MV-4-11 (cell line): ENCODE measurements at regions not wholly inside any gene's neighbourhood (a gene's known extent, or its start where the extent isn't known, plus 50 kb on each side); places are given as distances from the start of the nearest gene placed in this dataset.
"Not testable (repeated sequence)": the region's sequence is repeated elsewhere in the genome, so short reads cannot be mapped to it uniquely, and the experiment has no call there.

Experiments used
- DNase-seq: peaks from one replicate; lab custom pipeline; 2025; lab: John Stamatoyannopoulos, UW

DNA sequence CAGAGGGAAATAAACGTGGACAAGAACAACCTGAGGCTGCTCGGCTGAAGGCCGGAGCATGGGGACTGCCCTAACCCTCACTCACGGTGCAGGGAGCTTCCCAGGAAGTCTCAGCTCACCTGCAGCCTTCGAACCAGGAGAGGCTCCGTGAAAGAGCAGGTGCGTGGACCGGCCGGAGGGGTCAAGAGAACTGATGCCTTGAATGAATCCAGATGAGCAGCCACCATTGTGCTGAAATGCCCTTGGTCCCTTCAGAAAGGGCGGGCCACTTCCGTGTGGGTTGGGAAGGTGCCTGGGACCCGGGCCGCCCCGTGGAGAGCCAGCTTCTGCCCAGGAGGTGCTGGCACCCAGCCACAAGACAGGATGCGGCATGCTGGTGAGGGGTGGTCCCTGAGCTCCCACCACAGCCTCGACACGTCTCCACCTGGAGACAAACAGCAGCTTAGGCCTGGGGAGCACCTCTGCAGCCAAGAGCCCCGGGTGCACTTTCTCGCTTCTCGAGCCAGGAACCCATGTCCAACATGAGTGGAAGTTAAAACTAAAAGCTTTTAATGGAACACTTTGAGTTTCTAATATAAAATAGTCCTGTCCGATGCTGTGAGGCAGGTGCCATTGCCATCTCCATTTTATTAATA lies 83.5 kb downstream of the TTLL2 start:
- no peak for DNase-seq

DNA sequence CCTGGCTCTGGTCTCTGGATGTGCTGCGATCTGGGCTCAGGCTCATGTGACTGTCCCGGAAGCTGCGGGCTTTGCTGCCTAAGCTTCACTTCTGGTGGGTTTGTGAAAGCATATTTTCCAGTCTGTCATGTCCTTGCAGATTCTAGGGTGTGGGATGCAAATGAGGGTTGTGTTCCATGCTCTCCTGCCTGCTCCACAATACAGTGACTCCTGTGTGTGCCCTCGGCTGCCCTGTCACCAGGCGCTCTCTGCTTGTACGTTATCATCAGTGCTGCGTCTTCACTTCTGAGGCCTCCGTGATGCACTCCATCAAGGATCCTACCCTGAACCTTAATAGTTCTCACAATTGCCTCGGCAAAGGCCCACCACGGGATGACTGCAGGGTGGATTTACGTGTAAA lies 84.2 kb downstream of the TTLL2 start:
- DNase-seq = no peak

DNA sequence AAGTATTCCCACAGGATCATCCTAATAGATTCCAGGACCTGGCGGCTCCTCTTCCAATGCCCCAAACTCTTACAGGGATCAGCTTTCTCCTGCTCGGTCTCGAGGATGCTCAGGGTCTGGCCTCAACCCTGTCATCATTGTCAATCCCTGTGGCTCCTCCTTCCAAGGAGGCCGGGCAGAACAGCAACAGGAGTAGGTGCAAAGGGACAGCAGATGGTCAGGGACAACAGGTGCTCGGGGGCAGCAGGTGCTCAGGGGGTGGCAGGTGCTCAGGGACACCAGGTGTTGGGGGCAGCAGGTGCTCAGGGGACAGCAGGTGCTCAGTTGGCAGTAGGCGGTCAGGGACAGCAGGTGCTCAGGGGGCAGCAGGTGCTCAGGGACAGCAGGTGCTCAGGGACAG lies 84.8 kb downstream of the TTLL2 start:
- no peak for DNase-seq

DNA sequence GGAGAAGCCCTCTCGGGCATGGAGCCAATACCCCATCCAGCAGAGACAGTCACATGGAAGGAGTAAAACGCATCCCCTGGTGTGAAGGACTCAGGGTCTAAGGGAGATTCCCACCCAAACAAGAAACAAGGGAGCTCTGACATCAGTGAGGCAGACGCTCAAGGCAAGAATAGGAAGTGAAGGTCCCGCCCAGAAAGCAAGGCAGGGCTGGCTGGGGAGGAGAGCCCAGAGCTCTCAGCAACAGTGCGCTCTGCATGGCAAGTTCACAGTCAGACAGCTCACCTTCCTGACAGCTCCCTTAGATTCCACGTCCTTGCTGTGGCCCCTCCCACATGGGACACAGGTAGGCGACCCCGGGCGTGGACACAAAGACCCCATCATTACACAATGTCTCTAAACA lies 85.6 kb downstream of the TTLL2 start:
- no peak for DNase-seq

DNA sequence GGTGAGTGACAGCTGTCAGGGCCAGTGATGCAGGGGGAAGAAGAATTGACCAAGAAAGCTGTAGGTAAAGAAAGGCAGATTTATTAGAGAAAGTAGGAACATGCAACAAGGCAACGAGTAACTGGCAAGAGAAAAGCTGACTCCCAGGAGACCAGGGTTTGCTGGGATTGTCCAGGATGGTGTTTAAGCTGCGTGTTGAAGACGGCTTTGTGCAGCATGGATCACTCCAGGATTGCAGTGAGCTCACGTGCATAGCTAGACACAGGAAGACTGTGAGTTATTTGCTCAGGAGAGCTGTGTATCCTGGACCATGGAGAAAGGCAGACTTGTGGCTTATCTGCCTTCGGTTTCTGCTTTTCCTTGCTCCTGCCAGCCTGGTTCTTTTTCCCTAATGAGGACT lies 87.6 kb downstream of the TTLL2 start:
- DNase-seq = no peak

DNA sequence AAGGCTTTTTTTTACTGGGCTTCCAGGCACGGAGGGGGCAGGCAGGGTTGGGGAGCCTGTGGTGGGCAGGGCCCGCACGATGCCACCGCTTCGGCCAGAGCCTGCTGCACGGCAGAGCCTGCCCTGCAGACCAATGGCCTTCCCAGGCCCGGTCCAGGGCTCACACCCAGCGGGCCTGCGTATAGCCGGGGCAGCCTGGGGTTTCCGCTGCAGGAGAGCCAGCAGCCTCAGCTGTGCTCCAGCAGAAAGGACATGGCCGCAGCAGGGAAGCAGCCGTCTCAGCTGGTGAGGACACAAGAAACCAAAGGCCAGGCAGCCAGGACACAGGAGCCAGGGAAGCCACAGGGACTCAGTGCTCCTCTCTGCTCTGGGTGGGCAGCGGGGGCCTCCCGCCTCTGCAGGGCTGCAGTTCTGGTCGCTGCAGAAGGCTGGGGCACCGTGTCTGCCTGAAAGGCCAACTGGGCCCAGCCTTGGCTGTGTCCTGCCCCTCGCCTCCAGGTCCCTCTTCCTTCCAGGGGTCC lies 90.6 kb downstream of the TTLL2 start:
- DNase-seq = no peak

DNA sequence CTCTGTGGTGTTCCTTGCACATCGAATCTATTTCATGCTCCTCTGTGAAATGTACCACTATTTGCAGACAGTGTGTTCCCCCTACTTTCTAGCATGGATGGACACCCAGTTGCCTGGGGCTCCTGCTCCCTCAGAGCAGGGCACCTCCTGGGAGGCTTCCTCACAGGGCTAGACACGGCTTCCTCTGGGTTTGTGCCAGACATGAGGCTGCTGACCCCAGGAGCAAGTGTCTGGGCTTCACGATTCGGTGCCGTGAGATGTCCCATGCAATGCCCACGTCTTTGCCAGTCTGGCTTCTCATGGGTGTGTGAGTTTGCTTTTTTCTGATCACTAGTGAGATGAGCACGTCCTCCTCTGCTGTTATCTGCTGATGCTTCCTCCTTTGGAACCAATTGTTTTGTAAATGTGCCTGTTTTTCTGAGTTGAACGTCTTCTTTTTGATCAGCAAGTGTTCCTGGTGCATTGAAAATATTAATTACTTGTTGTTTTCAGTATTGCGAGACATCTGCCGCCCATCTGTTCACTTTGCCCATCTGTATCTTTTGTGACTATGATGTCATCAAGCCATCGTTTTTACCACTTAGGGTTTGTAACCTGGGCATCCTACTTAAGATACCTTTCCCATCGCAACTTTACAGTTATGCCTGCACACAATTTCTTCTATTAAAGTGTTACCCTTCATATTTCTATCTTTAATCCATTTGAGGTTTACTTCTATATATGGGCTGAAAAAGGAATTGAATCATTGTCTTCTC lies 92.0 kb downstream of the TTLL2 start:
- no peak for DNase-seq

DNA sequence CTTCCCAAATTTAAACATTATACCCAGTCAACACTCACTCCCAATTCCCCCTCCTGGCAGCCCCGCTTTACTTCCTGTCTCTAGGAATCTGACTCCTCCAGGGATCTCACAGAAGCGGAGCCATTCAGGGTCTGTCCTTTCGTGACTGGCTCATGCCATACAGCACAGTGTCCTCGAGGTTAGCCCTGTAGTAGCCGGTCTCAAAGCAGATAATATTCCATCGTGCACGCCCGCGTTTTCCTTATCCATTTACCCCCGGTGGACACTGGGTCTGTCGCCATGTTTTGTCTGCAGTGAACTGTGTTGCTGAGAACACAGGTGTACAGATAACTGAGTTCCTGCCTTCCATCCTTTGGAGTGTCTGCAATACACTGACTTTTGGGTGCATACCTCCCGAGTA lies 95.3 kb downstream of the TTLL2 start:
- DNase-seq = no peak

DNA sequence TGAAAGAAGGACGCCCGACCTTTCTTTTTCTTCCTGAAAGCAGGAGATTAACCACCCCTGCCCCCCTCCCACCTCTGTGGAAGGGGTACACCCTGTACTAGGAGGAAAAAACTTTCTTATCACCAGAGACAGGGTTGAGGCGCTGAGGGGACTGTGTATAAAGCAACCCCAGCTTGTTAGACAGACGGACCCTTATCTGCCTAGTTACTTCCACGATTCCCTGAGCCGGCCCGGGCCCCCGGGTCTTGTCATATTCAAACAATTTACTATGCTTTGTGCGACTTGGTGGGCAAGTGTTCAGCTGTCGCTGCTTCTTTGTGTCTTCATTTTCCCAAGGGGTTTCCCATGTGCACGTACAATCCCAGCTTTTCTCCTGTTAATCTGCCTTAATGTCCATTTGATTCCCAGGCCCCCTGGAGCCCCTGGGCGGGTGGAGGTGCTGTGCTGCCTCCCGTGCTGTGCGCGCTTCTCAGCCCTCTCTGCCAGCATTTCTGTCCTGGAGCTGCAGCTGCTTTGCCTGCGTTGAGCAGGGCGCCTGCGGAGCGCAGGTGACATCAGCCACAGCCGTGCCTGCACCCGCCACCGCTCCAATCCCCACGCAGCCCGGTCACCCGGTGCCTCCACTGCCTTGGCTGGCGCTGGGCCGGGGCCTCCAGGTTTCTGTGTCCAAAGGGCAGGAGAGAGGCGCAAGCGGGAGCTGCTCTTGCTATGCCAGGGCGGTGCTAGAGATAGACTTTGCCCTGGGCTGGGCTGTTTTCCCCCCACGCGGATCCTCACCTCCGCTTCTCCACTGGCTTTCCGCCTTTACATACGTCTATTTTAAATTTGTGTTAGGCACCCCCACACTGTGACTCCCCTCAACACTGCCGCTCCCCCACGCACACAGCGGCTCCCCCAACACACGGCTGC lies 96.2 kb downstream of the TTLL2 start:
- DNase-seq = no peak

DNA sequence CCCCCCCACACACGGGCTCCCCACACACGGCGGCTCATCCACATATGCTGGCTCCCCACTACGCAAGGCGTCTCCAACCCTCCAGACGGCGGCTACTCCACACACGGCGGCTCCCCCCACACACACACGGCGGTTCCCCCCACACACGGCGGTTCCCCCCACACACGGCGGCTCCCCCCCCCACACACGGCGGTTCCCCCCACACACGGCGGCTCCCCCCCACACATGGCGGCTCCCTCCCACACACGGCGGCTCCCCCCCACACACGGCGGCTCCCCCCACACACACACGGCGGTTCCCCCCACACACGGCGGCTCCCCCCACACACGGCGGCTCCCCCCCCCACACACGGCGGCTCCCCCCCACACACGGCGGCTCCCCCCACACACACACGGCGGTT lies 97.1 kb downstream of the TTLL2 start:
- DNase-seq = not testable (repeated sequence)

DNA sequence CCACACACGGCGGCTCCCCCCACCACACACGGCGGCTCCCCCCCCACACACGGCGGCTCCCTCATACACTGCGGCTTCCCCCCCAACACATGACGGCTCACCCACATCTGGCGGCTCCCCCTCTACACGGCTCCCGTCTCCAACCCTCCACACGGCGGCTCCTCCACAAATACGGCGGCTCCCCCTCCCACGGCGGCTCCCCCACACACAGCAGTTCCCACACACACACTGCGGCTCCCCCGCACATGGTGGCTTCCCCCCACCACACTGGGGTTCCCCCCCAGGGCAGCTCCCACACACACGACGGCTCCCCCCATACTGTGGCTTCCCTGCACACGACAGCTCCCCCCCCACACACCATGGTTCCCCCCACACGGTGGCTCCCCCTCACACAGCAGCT lies 98.0 kb downstream of the TTLL2 start:
- no peak for DNase-seq

DNA sequence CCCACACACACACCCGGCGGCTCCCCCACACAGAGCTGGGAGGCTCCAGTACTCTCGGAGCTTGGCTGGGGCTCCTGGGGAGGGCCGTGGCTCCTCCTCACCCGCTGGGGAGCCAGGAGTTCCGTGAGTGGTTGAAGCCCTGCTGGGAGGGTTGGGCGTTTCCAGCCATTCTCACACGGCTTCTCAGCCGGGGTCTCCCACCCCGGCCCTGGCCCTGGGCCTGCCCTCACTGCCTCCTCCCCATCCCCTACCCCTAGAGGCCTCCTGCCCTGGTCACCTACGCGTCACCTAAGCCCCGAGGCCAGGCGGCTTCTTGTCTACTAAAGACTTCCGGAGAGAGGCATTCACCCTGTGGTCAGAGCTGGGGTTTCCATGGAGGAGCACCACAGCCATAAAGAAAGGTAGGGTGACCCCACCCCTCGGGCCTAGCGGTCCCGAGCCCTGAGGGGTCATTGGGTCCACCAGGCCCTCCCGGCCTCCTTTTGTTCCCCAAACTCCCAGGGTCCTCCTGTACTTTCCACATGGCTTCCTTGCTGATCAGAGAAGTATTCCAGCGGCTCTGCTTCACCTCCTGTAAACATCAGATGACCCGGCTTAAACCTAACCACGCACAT lies 99.3 kb downstream of the TTLL2 start:
- DNase-seq = no peak

DNA sequence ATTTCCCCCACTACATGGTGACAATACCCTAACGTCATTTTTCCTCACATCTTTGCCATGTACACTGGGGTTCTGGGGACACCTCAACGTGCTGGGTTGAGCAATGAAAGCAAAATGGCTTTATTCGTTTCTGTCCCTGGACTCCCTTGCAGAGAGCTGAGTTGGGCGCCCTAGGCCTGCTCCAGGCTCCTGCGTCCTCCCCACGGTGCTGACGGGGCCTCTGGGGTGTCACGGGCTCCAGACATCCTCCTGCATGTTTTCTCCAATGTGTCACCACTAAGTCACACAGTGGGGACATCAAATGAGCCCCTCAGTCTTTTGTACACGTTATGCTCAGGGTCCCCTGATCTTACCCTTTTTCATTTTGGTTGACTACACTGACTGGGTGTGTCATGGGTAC lies 99.8 kb downstream of the TTLL2 start:
- DNase-seq = no peak

DNA sequence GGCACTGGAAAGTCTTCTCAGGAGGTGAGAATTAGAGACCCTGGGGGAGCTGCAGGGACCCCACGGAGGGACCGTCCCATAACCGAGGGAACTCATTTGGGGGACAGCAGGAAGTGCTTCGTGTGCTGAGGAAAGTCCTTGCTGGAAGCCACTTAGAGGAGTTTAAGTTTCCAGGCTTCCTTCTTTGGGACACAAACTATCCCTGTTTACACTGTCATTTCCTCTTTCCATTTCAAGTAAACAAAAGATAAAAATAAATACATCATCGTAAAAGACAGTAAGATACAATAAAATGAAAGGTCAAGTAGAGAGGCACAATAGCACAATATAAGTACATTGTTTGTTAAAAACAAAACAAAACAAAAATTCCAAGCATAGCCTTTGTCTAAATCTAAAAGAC lies 101.2 kb downstream of the TTLL2 start:
- no peak for DNase-seq

DNA sequence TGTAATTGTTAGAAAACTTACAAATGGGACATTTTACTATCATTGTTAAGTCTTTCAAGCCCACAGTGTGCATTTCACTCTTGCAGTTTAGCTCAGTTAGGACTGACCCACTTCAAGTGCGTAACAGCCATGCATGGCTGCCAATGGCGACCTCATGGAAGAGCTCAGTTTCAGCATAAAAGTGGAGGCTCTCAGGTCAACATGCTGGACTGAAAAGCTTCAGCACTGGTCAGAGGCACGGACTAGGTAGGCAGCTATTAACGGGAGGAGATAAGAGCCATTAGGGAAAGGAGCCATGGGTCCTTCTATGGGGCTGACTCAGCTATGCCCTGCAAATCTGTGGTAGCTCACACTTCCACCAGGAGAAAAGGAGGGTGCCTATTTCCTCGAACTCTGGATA lies 101.8 kb downstream of the TTLL2 start:
- no peak for DNase-seq

DNA sequence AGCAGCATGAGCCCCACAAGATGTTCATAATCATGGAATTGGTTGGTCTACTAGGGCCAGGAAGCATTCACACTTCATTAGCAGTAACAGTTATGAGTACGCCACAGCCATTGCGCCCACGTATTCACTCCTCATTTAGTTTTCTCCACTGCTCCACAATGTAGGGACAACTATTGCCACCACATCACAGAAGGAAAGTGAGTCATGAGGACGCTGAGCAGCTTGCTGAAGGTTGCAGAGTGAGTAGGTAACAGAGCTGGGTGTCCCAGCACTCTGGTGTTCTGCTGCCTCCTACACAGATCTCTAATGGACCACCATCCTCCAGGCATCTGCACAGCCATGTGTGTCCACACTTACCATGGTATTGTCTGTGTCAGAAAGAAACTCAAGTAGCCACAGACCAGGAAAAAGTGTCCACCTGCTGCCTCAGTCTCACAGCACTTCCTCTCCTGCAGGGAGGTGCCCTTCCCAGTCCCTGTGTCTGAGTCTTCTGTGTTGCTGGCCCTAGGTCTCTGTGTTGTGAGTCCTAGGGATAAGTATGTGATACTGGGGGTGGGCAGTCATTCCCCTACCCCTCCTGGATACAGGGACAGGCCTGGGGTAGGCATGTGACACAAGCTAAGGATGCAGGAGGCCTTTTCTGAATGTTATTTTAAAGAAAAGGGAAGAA lies 103.9 kb downstream of the TTLL2 start:
- DNase-seq = no peak

DNA sequence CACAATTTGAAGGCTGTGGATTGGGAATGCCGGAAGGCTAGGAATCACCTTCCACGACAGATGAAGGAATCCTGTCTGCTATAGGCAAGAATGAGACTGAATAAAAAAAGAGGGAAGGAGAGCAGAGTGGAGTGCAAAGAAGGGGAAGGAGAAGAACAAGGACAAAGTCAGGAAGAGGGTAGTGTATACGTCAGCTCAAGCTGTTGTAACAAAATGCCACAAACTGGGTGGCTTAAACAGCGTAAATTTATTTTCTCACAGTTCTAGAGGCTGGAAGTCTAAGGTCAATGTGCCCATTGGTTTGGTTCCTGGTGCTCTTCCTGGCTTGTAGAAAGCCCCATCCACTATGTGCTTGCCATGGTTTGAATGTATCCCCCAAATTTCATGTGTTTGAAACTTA lies 104.5 kb downstream of the TTLL2 start:
- DNase-seq = no peak

DNA sequence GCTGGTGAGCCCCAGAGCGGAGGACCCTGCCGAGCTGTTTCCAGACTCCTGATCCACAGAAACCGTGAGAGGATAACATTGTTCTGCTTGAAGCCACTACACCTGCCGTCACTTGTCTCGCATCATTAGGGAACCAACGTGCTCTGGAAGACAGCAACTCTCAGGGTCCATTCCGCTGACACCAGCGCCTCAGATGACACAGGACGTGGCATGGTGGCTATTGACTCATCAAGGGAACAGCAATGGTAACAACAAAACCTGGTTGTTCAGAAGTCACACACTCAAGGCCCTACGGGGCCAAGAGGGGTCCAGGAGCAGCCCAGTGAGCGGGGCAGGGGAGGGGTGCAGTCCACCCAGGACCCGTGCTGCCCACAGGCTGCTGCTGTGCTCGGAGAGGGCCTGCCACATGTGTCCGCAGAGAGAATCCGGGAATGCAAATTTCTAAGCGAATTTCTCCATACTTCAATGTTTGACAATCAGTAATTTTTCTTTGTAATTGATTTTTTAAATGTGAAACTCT lies 110.4 kb downstream of the TTLL2 start:
- no peak for DNase-seq

DNA sequence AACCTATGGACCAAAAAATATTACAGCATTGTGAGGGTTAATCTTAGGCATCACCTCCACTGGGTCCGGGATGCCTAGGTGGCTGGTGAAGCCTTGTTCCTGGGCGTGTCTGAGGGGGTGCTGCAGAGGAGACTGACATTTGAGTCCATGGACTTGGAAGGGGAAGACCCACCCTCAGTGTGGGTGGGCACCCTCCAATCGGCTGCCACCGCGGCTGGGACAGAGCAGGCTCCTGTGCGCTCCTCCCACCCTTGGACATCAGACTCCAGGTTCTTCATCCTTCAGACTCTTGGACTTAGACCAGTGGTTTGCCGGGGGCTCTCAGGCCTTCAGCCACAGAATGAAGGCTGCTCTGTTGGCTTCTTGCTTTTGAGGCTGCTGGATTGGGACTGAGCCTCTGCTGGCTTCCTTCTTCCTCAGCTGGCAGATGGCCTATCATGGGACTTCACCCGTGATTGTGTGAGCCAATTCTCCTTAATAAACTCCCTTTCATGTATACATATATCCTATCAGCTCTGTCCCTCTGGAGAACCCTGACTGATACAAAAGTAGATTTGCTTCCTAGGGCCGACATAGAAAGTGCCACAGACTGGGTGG lies 113.1 kb downstream of the TTLL2 start:
- DNase-seq = no peak

DNA sequence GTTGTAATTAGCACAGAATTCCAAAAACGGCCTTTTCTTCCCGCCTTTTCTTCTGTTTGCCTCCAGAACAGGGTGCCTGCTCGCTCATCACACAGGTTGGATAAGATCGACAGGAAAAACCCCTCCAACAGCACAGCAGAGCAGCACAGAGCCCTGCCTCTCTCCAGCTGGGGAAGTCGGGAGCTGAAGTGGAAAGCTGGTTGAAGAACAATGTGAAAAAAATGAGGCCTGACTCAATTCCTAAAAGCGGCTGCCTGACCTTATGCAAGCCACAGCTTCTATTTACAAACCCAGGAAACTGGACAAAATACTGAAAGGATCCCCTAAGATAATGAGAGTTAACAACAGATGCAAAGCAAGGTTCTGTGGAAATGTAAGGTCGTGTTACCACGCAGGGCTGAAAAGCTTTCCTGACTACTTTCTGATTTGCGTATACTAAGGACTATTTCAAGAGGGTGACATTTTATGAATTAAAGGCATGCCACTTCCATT lies 116.9 kb downstream of the TTLL2 start:
- no peak for DNase-seq

DNA sequence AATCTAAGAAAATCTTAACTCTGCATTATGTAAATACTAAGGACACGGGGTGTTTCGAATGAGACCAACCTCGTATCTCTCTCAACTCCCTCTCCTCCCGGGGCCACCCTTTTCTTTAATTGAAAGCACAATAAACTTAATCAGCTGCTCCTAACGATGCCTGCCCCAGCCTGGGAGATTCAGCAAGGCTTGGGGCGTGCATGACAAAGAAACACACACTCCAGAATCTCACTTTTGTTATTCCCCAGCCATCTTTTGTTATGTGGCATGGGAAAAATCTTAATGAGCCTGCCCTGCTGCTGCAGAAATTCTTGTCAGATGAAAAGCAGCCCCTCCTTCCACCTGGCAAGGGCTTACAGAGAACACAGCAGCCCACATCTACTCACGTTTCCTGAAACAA lies 117.4 kb downstream of the TTLL2 start:
- no peak for DNase-seq
